Glutamatergic neuron (in vitro differentiated cells): ENCODE measurements at regions not wholly inside any gene's neighbourhood (a gene's known extent, or its start where the extent isn't known, plus 50 kb on each side); places are given as distances from the start of the nearest gene placed in this dataset.

Source experiments
- DNase-seq: peaks from one replicate; pipeline ENCODE4 v3.0.0; 2022
- H3K27ac Mint-ChIP-seq: one replicate; pipeline ENCODE4 v1.8.0; 2020; ENCODE audit warnings: mild to moderate bottlenecking, mixed read lengths, inconsistent platforms; ENCODE audit not compliant: unreplicated experiment
- H3K27me3 Mint-ChIP-seq: one replicate; pipeline ENCODE4 v1.8.0; 2020; ENCODE audit warnings: mild to moderate bottlenecking, moderate library complexity, mixed read lengths, inconsistent platforms; ENCODE audit not compliant: unreplicated experiment
- H3K36me3 Mint-ChIP-seq: one replicate; pipeline ENCODE4 v1.8.0; 2020; ENCODE audit warnings: mild to moderate bottlenecking, mixed read lengths, inconsistent platforms; ENCODE audit not compliant: unreplicated experiment
- H3K4me1 Mint-ChIP-seq: one replicate; pipeline ENCODE4 v1.8.0; 2020; ENCODE audit warnings: mild to moderate bottlenecking, low read depth, mixed read lengths, inconsistent platforms; ENCODE audit not compliant: unreplicated experiment
- H3K4me3 Mint-ChIP-seq: one replicate; pipeline ENCODE4 v1.8.0; 2020; ENCODE audit warnings: mild to moderate bottlenecking, mixed read lengths, inconsistent platforms; ENCODE audit not compliant: unreplicated experiment
- H3K9me3 Mint-ChIP-seq: one replicate; pipeline ENCODE4 v1.8.0; 2020; ENCODE audit warnings: mild to moderate bottlenecking, moderate library complexity, mixed read lengths, inconsistent platforms; ENCODE audit not compliant: unreplicated experiment
- CTCF ChIP-seq: fragments of 200-600 bp; sonication (generic); IDR thresholded peaks from one replicate; pipeline ENCODE4 v1.5.0; 2021; ENCODE audit not compliant: partially characterized antibody, unreplicated experiment

GRCh38 chr16:64253096-64253495 is 868.8 kb downstream of the CDH11 start:
- TF ChIP-seq CTCF = no peak
- Mint-ChIP-seq H3K9me3 (no peaks in the 10 kb centered on the region), H3K4me3 (no peak overlapping the region), H3K36me3 (no peaks in the 10 kb centered on the region), H3K27ac (no peak overlapping the region), H3K4me1 (no peaks in the 10 kb centered on the region), H3K27me3 (no peaks in the 10 kb centered on the region)
- DNase-seq = no peak

GRCh38 chr16:64251742-64252141 is 870.1 kb downstream of the CDH11 start:
- no peak overlapping the region for H3K27ac Mint-ChIP-seq
- H3K4me1 Mint-ChIP-seq = no peaks in the 10 kb centered on the region
- H3K27me3 Mint-ChIP-seq = no peaks in the 10 kb centered on the region
- TF ChIP-seq CTCF = no peak
- no peaks in the 10 kb centered on the region for H3K9me3 Mint-ChIP-seq
- DNase-seq = no peak
- no peaks in the 10 kb centered on the region for H3K36me3 Mint-ChIP-seq
- H3K4me3 Mint-ChIP-seq = no peak overlapping the region

GRCh38 chr16:64250866-64251265 is 871.0 kb downstream of the CDH11 start:
- Mint-ChIP-seq H3K27ac (no peak overlapping the region), H3K4me1 (no peaks in the 10 kb centered on the region), H3K4me3 (no peak overlapping the region), H3K27me3 (no peaks in the 10 kb centered on the region), H3K36me3 (no peaks in the 10 kb centered on the region), H3K9me3 (no peaks in the 10 kb centered on the region)
- DNase-seq = no peak
- TF ChIP-seq CTCF = no peak

- Mint-ChIP-seq H3K27ac (no peak overlapping the region), H3K4me3 (no peak overlapping the region), H3K36me3 (peaks cover 7% of the 10 kb centered on the region), H3K4me1 (peaks cover 3% of the 10 kb centered on the region), H3K9me3 (peaks cover 9% of the 10 kb centered on the region), H3K27me3 (no peaks in the 10 kb centered on the region)
- DNase-seq = no peak
- no peak for TF ChIP-seq CTCF
These were observed 879.4 kb downstream of the CDH11 start for GRCh38 chr16:64242492-64242891.

GRCh38 chr16:64240586-64240985 is 881.3 kb downstream of the CDH11 start:
- Mint-ChIP-seq H3K9me3 (peaks cover 9% of the 10 kb centered on the region), H3K4me3 (no peak overlapping the region), H3K27ac (no peak overlapping the region), H3K36me3 (peaks cover 7% of the 10 kb centered on the region), H3K27me3 (no peaks in the 10 kb centered on the region), H3K4me1 (peaks cover 3% of the 10 kb centered on the region)
- no peak for TF ChIP-seq CTCF
- DNase-seq = no peak
